ENCODE measurements at regions not wholly inside any gene's neighbourhood (a gene's known extent, or its start where the extent isn't known, plus 50 kb on each side); places are given as distances from the start of the nearest gene placed in this dataset.
"Not testable (repeated sequence)": the region's sequence is repeated elsewhere in the genome, so short reads cannot be mapped to it uniquely, and the experiment has no call there.

DNA sequence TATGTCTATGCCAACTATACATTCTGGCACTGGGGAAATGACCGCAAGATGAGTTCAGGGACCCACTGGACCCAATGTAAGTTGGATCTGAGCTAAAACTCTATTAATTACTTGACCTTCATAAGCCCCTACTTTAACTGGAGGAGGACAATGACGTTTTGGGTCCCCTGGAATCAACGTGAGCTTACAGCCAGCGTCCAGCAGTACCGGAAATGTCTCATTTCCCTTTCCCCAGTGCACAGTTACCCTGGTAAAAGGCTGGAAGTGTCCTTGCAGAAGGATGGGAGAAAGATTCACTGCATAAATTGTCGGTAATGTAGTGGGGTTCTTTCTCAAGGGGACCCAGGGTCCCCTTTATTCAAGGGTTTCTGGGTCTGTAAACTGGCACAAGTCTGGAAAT, 1297.6 kb upstream of the ACVR2A start:
- ChIA-PET POLR2A (ENCODE audit: low non-redundant PET) (no interaction called here), CTCF (no interaction called here)
- TF ChIP-seq, protein P1, sequence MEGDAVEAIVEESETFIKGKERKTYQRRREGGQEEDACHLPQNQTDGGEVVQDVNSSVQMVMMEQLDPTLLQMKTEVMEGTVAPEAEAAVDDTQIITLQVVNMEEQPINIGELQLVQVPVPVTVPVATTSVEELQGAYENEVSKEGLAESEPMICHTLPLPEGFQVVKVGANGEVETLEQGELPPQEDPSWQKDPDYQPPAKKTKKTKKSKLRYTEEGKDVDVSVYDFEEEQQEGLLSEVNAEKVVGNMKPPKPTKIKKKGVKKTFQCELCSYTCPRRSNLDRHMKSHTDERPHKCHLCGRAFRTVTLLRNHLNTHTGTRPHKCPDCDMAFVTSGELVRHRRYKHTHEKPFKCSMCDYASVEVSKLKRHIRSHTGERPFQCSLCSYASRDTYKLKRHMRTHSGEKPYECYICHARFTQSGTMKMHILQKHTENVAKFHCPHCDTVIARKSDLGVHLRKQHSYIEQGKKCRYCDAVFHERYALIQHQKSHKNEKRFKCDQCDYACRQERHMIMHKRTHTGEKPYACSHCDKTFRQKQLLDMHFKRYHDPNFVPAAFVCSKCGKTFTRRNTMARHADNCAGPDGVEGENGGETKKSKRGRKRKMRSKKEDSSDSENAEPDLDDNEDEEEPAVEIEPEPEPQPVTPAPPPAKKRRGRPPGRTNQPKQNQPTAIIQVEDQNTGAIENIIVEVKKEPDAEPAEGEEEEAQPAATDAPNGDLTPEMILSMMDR (conservative IDR thresholded peaks at IDR 0.05; ENCODE audit: low read depth), result no peak
- DNase-seq (ENCODE audit: low spot score), result no peak
- H3K27ac ChIP-seq, result no peak overlapping the region

DNA sequence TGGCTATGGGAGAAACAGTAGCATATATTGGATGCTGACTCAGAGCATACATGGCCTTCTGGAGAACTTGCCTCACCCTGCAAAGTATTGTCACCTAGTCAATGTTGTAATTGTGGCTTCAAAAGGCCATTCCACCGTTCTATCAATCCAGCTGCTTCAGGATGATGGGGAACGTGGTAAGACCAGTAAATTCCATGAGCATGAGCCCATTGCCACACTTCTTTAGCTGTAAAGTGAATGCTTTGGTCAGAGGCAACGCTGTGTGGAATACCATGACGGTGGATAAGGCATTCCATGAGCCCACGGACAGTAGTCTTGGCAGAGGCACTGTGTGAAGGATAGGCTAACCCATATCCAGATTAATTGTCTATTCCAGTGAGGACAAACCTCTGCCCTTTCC, 1300.1 kb upstream of the ACVR2A start:
- TF ChIP-seq, protein P1 (conservative IDR thresholded peaks at IDR 0.05; ENCODE audit: low read depth), result no peak
- H3K27ac ChIP-seq, result no peak overlapping the region
- ChIA-PET CTCF (no interaction called here), POLR2A (ENCODE audit: low non-redundant PET) (no interaction called here)
- no peak for DNase-seq (ENCODE audit: low spot score)

DNA sequence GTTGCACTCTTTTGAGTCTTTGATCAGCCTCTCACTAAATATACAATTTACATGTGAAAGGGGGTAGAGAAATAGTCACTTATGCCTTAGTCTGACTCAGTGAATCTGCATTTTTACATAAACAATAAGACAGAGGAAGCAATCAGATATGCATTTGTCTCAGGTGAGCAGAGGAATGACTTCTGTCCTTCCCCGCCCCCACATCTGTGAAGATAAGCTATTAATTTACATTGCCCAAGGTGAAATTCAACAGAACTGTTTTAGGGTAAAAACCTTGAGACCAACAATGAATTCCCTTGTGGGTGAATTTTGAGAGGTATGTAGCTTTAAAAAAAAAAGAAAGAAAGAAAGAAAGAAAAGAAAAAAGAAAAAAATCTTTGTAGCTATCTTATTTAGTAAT, 1302.9 kb upstream of the ACVR2A start:
- H3K27ac ChIP-seq, result no peak overlapping the region
- POLR2A ChIA-PET (ENCODE audit: low non-redundant PET), result no interaction called here
- CTCF ChIA-PET, result interaction anchor here (0.6 kb wide), 1 partner anchor 996 kb away, joined by 3 read pairs; no protein-coding TSS in a partner anchor
- DNase-seq (ENCODE audit: low spot score), result no peak
- TF ChIP-seq, protein P1 (conservative IDR thresholded peaks at IDR 0.05; ENCODE audit: low read depth), result no peak

DNA sequence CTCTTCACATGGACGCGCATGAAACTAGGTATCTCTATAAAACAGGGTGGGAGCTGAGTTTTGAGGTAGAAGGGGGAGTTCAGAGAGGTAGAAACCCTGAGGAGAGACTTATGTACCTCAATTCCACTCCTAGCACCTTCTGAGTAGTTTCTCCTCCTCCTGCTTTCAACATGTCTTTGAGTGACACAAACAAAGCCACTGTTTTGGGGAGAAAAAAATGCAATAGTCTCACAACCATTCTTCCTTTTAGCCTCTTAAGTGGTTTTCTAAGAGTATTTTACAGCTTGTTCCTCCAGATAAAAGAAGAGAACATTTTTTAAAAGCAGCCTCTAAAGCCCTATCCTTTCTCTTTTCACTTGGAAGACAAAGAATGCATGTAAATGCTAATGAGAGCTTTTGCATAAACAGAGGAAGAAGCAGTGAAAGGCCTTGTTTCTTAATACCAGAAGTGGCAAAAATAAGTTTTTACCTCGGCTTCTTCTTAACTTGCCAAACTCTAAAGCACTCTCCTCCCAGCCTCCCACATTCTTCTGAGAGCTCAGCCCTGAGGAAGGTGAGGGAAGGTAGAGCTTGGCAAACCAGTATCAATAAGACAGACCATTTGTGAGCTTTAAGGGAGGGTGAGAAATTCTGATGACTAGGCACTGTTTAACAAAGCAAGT, 1304.4 kb upstream of the ACVR2A start:
- DNase-seq (ENCODE audit: low spot score), result no peak
- no peak overlapping the region for H3K27ac ChIP-seq
- ChIA-PET CTCF (interaction anchor here (0.6 kb wide), 1 partner anchor 70 kb away, joined by 3 read pairs; no protein-coding TSS in a partner anchor), POLR2A (ENCODE audit: low non-redundant PET) (no interaction called here)
- TF ChIP-seq, protein P1 (conservative IDR thresholded peaks at IDR 0.05; ENCODE audit: low read depth), result no peak

DNA sequence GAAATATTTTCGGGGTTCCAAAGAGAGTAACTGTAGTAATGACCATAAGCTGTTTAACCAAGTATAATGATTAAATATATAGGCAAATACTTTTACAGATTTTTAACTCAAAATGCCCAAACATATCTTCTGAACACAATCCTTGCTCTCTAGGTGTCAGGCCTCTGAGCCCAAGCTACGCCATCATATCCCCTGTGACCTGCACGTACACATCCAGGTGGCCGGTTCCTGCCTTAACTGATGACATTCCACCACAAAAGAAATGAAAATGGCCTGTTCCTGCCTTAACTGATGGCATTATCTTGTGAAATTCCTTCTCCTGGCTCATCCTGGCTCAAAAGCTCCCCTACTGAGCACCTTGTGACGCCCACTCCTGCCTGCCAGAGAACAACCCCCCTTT, 1305.1 kb upstream of the ACVR2A start:
- H3K27ac ChIP-seq; DNase-seq (ENCODE audit: low spot score); POLR2A ChIA-PET (ENCODE audit: low non-redundant PET): not testable (repeated sequence)
- CTCF ChIA-PET, result interaction anchor here (0.7 kb wide), 1 partner anchor 86 kb away, joined by 3 read pairs; no protein-coding TSS in a partner anchor

DNA sequence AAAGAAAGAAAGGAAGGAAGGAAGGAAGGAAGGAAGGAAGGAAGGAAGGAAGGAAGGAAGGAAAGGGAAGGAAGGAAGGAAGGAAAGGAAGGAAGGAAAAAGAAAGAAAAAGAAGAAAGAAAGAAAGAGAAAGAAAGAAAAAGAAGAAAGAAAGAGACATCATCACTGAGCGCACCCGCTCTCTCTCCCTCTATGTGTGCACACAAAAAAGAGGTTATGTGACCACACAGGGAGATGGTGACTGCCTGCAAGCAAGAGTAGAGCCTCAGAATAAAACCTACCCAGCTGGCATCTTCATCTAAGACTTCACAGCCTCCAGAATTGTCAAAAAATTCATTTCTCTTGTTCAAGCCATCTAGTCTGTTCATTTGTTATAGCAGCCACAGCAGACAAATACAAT, 1307.4 kb upstream of the ACVR2A start:
- ChIA-PET POLR2A (ENCODE audit: low non-redundant PET) (no interaction called here), CTCF (no interaction called here)
- DNase-seq (ENCODE audit: low spot score), result no peak
- no peak overlapping the region for H3K27ac ChIP-seq
- TF ChIP-seq, protein P1 (conservative IDR thresholded peaks at IDR 0.05; ENCODE audit: low read depth), result no peak

DNA sequence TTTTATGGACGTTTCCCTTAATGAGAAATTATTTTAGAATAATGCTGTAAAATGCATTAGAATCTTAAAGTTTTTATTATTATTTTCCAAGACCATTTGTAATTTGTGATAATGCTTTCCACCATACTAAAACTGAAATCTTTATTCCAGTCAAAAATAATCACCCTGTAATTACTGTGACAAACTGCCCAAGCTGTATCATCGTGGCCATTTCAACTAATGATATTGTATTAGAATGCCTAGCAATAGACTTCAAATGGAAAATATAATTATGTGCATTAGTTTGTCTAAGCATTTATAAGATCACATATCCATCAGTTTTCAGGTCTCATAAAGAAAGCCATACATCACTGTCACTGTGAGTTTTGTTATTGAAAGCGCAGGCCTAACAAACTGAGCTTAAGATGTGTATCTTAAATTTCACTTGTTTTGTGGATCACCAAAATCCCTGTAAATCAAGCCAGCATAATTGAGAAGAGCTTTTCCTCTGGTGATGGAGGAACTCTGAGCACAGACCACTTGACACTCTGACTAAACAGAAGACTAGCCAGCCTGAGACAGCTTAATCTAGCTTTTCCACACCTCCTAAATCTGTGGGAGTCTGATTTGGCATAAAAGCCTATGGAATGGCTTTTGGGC, 1312.2 kb upstream of the ACVR2A start:
- no peak for DNase-seq (ENCODE audit: low spot score)
- no peak overlapping the region for H3K27ac ChIP-seq
- TF ChIP-seq, protein P1 (conservative IDR thresholded peaks at IDR 0.05; ENCODE audit: low read depth), result no peak
- ChIA-PET CTCF (no interaction called here), POLR2A (ENCODE audit: low non-redundant PET) (no interaction called here)
